Mucosa of stomach (tissue), 1 donor: ENCODE measurements at regions not wholly inside any gene's neighbourhood (a gene's known extent, or its start where the extent isn't known, plus 50 kb on each side); places are given as distances from the start of the nearest gene placed in this dataset.
"Not testable (repeated sequence)": the region's sequence is repeated elsewhere in the genome, so short reads cannot be mapped to it uniquely, and the experiment has no call there.

Experiments used
- H3K27me3 ChIP-seq: one replicate; pipeline ENCODE4 v1.7.0; 2013; ENCODE audit warnings: mild to moderate bottlenecking, low read length; ENCODE audit not compliant: control insufficient read depth, insufficient read depth
- H3K36me3 ChIP-seq: one replicate; pipeline ENCODE4 v1.7.0; 2013; ENCODE audit warnings: low read length; ENCODE audit not compliant: control insufficient read depth, insufficient read depth
- H3K4me1 ChIP-seq: one replicate; pipeline ENCODE4 v1.7.0; 2013; ENCODE audit warnings: mild to moderate bottlenecking, low read length; ENCODE audit not compliant: control insufficient read depth, insufficient read depth
- H3K4me3 ChIP-seq: one replicate; pipeline ENCODE4 v1.7.0; 2013; ENCODE audit warnings: low read length
- H3K9ac ChIP-seq: one replicate; pipeline ENCODE4 v1.7.0; 2013; ENCODE audit warnings: mild to moderate bottlenecking, low read length, moderate library complexity
- H3K9me3 ChIP-seq: one replicate; pipeline ENCODE4 v1.7.0; 2013; ENCODE audit warnings: mild to moderate bottlenecking, low read length, moderate library complexity; ENCODE audit not compliant: control insufficient read depth
- donor health status: Pancreatic carcinoma.

- no peaks in the 10 kb centered on the region for H3K4me1 ChIP-seq
- no peaks in the 10 kb centered on the region for H3K9me3 ChIP-seq
- no peaks in the 10 kb centered on the region for H3K36me3 ChIP-seq
- H3K9ac ChIP-seq, result no peak overlapping the region
- H3K4me3 ChIP-seq, result no peak overlapping the region
- H3K27me3 ChIP-seq, result no peaks in the 10 kb centered on the region
Measured at GRCh38 chr13:65368832-65369231, 1861.3 kb downstream of the PCDH9 start.

- H3K9me3 ChIP-seq, result no peaks in the 10 kb centered on the region
- H3K36me3 ChIP-seq, result no peaks in the 10 kb centered on the region
- H3K9ac ChIP-seq, result no peak overlapping the region
- H3K4me3 ChIP-seq, result no peak overlapping the region
- no peaks in the 10 kb centered on the region for H3K4me1 ChIP-seq
- no peaks in the 10 kb centered on the region for H3K27me3 ChIP-seq
Measured at GRCh38 chr13:65353951-65354350, 1876.2 kb downstream of the PCDH9 start.

- H3K4me1 ChIP-seq, H3K4me3 ChIP-seq, H3K9me3 ChIP-seq, H3K36me3 ChIP-seq, H3K27me3 ChIP-seq, H3K9ac ChIP-seq: not testable (repeated sequence)
Measured at GRCh38 chr13:65353150-65353549, 1877.0 kb downstream of the PCDH9 start.

GRCh38 chr13:65347420-65348030 is 1882.6 kb downstream of the PCDH9 start:
- no peak overlapping the region for H3K4me3 ChIP-seq
- H3K9me3 ChIP-seq, result no peaks in the 10 kb centered on the region
- H3K36me3 ChIP-seq, result no peaks in the 10 kb centered on the region
- no peak overlapping the region for H3K9ac ChIP-seq
- no peaks in the 10 kb centered on the region for H3K27me3 ChIP-seq
- no peaks in the 10 kb centered on the region for H3K4me1 ChIP-seq

- H3K9me3 ChIP-seq, result no peaks in the 10 kb centered on the region
- no peaks in the 10 kb centered on the region for H3K36me3 ChIP-seq
- no peaks in the 10 kb centered on the region for H3K4me1 ChIP-seq
- no peak overlapping the region for H3K4me3 ChIP-seq
- H3K9ac ChIP-seq, result no peak overlapping the region
- no peaks in the 10 kb centered on the region for H3K27me3 ChIP-seq
Measured at GRCh38 chr13:65343898-65344663, 1886.1 kb downstream of the PCDH9 start.

GRCh38 chr13:65342541-65343337 is 1887.4 kb downstream of the PCDH9 start:
- Histone ChIP-seq H3K27me3 (no peaks in the 10 kb centered on the region), H3K36me3 (no peaks in the 10 kb centered on the region), H3K9ac (no peak overlapping the region), H3K4me3 (no peak overlapping the region), H3K9me3 (no peaks in the 10 kb centered on the region), H3K4me1 (no peaks in the 10 kb centered on the region)

- Histone ChIP-seq H3K4me1 (no peaks in the 10 kb centered on the region), H3K27me3 (no peaks in the 10 kb centered on the region), H3K9ac (no peak overlapping the region), H3K36me3 (no peaks in the 10 kb centered on the region), H3K9me3 (no peaks in the 10 kb centered on the region), H3K4me3 (no peak overlapping the region)
Measured at GRCh38 chr13:65339241-65339640, 1890.9 kb downstream of the PCDH9 start.

- Histone ChIP-seq H3K36me3 (no peaks in the 10 kb centered on the region), H3K9ac (no peak overlapping the region), H3K27me3 (no peaks in the 10 kb centered on the region), H3K9me3 (no peaks in the 10 kb centered on the region), H3K4me3 (no peak overlapping the region), H3K4me1 (no peaks in the 10 kb centered on the region)
Measured at GRCh38 chr13:65336916-65337315, 1893.2 kb downstream of the PCDH9 start.

- Histone ChIP-seq H3K9ac (no peak overlapping the region), H3K9me3 (no peaks in the 10 kb centered on the region), H3K27me3 (no peaks in the 10 kb centered on the region)
Measured at GRCh38 chr13:65336087-65336749, 1893.9 kb downstream of the PCDH9 start.

GRCh38 chr13:65330691-65331090 is 1899.4 kb downstream of the PCDH9 start:
- no peaks in the 10 kb centered on the region for H3K9me3 ChIP-seq
- H3K9ac ChIP-seq, result no peak overlapping the region
- H3K4me3 ChIP-seq, result no peak overlapping the region
- H3K4me1 ChIP-seq, result no peaks in the 10 kb centered on the region
- H3K36me3 ChIP-seq, result no peaks in the 10 kb centered on the region
- H3K27me3 ChIP-seq, result no peaks in the 10 kb centered on the region

More at GRCh38 chr13:65336087-65336749, 1893.9 kb downstream of the PCDH9 start:
- no peaks in the 10 kb centered on the region for H3K4me1 ChIP-seq
- no peak overlapping the region for H3K4me3 ChIP-seq
- H3K36me3 ChIP-seq, result no peaks in the 10 kb centered on the region

GRCh38 chr13:65330287-65330686 is 1899.8 kb downstream of the PCDH9 start:
- H3K4me3 ChIP-seq, result no peak overlapping the region
- H3K27me3 ChIP-seq, result no peaks in the 10 kb centered on the region
- no peaks in the 10 kb centered on the region for H3K36me3 ChIP-seq
- no peaks in the 10 kb centered on the region for H3K4me1 ChIP-seq
- H3K9me3 ChIP-seq, result no peaks in the 10 kb centered on the region
- no peak overlapping the region for H3K9ac ChIP-seq

GRCh38 chr13:65323192-65323591 is 1906.9 kb downstream of the PCDH9 start:
- H3K36me3 ChIP-seq, H3K9me3 ChIP-seq, H3K4me3 ChIP-seq, H3K4me1 ChIP-seq, H3K9ac ChIP-seq, H3K27me3 ChIP-seq: not testable (repeated sequence)
